Left ventricle myocardium inferior (tissue), 1 donor: ENCODE measurements at regions not wholly inside any gene's neighbourhood (a gene's known extent, or its start where the extent isn't known, plus 50 kb on each side); places are given as distances from the start of the nearest gene placed in this dataset.

Experiments used
- DNase-seq: peaks from one replicate; pipeline ENCODE4 v3.0.0-alpha.2; 2020
- H3K27ac ChIP-seq: fragments of 200-600 bp; replicated peaks from 2 replicates; pipeline ENCODE4 v1.8.0; 2021
- H3K27me3 ChIP-seq: fragments of 200-600 bp; 2 replicates; pipeline ENCODE4 v1.8.0; 2021; ENCODE audit warnings: low read depth
- H3K36me3 ChIP-seq: fragments of 200-600 bp; 2 replicates; pipeline ENCODE4 v1.8.0; 2021
- H3K4me1 ChIP-seq: fragments of 200-600 bp; 2 replicates; pipeline ENCODE4 v1.8.0; 2021
- H3K4me3 ChIP-seq: fragments of 200-600 bp; 2 replicates; pipeline ENCODE4 v1.8.0; 2021; ENCODE audit warnings: mild to moderate bottlenecking, moderate library complexity
- H3K9me3 ChIP-seq: fragments of 200-600 bp; replicated peaks from 2 replicates; pipeline ENCODE4 v1.8.0; 2021
- CTCF ChIP-seq: fragments of 200-600 bp; IDR thresholded peaks from 2 replicates; pipeline ENCODE4 v1.8.0; 2021; ENCODE audit warnings: antibody characterized with exemption, mild to moderate bottlenecking, borderline replicate concordance
- intact Hi-C: fragments of 100-400 bp; cut with micrococcal nuclease; formaldehyde crosslinking; loops from one replicate; pipeline ENCODE4 v1.11.0; 2022
- donor health status: DM: no; HTN: yes; CAD: no; lungs with severe emphysema.

- Histone ChIP-seq H3K4me1 (no peaks in the 10 kb centered on the region), H3K9me3 (no peaks in the 10 kb centered on the region), H3K4me3 (no peak overlapping the region), H3K27ac (no peak overlapping the region), H3K27me3 (no peaks in the 10 kb centered on the region), H3K36me3 (no peaks in the 10 kb centered on the region)
- DNase-seq: no peak
- TF ChIP-seq CTCF: no peak
- intact Hi-C loops: no loop called here
These were observed 360.5 kb downstream of the KIF16B start for GRCh38 chr20:16212790-16213189.

- Histone ChIP-seq H3K27ac (no peak overlapping the region), H3K4me1 (no peaks in the 10 kb centered on the region), H3K4me3 (no peak overlapping the region), H3K27me3 (no peaks in the 10 kb centered on the region), H3K9me3 (no peaks in the 10 kb centered on the region), H3K36me3 (no peaks in the 10 kb centered on the region)
- no peak for TF ChIP-seq CTCF
- no peak for DNase-seq
- intact Hi-C loops: no loop called here
These were observed 363.3 kb downstream of the KIF16B start for GRCh38 chr20:16209951-16210361.

- Histone ChIP-seq H3K4me1 (no peaks in the 10 kb centered on the region), H3K9me3 (no peaks in the 10 kb centered on the region), H3K27ac (no peak overlapping the region), H3K4me3 (no peak overlapping the region), H3K27me3 (no peaks in the 10 kb centered on the region), H3K36me3 (no peaks in the 10 kb centered on the region)
- DNase-seq: no peak
- intact Hi-C loops: no loop called here
- TF ChIP-seq CTCF: no peak
These were observed 363.9 kb downstream of the KIF16B start for GRCh38 chr20:16209357-16209756.

- Histone ChIP-seq H3K36me3 (no peaks in the 10 kb centered on the region), H3K27ac (no peak overlapping the region), H3K4me3 (no peak overlapping the region), H3K4me1 (no peaks in the 10 kb centered on the region), H3K27me3 (no peaks in the 10 kb centered on the region), H3K9me3 (no peaks in the 10 kb centered on the region)
- intact Hi-C loops: no loop called here
- TF ChIP-seq CTCF: no peak
- no peak for DNase-seq
These were observed 364.8 kb downstream of the KIF16B start for GRCh38 chr20:16208443-16208842.

- TF ChIP-seq CTCF: no peak
- H3K36me3 ChIP-seq: no peaks in the 10 kb centered on the region
- H3K27ac ChIP-seq: no peak overlapping the region
- H3K4me1 ChIP-seq: no peaks in the 10 kb centered on the region
- no peaks in the 10 kb centered on the region for H3K9me3 ChIP-seq
- H3K27me3 ChIP-seq: no peaks in the 10 kb centered on the region
- no peak overlapping the region for H3K4me3 ChIP-seq
- no peak for DNase-seq
- intact Hi-C loops: no loop called here
These were observed 366.4 kb downstream of the KIF16B start for GRCh38 chr20:16206817-16207216.

- intact Hi-C loops: no loop called here
- Histone ChIP-seq H3K27me3 (no peaks in the 10 kb centered on the region), H3K27ac (no peak overlapping the region), H3K36me3 (no peaks in the 10 kb centered on the region), H3K4me1 (no peaks in the 10 kb centered on the region), H3K9me3 (no peaks in the 10 kb centered on the region), H3K4me3 (no peak overlapping the region)
- no peak for TF ChIP-seq CTCF
- DNase-seq: no peak
These were observed 367.7 kb downstream of the KIF16B start for GRCh38 chr20:16205507-16205906.
